Prostate gland (tissue), 2 donors: ENCODE measurements at regions not wholly inside any gene's neighbourhood (a gene's known extent, or its start where the extent isn't known, plus 50 kb on each side); places are given as distances from the start of the nearest gene placed in this dataset.

Source experiments
- POLR2A ChIP-seq: fragments of 450-650 bp; IDR thresholded peaks from one replicate; pipeline ENCODE4 v1.6.1; 2016; ENCODE audit warnings: antibody characterized with exemption, mild to moderate bottlenecking
- TF ChIP-seq, protein P1 (sequence below), 4 experiments: fragments of 200-600 bp in 2 of 4; fragments of 450-650 bp in 2 of 4; sonication (generic) in 2 of 4; IDR thresholded peaks; 1 replicate in 3 of 4; 2 replicates in 1 of 4; pipeline ENCODE4 v1.5.1; 2016 to 2019; ENCODE audit warnings: antibody characterized with exemption in 4 of 4, mild to moderate bottlenecking in 2 of 4, moderate library complexity in 2 of 4

GRCh38 chr4:181802207-181802606 lies 441.0 kb upstream of the TENM3 start:
- TF ChIP-seq, protein P1, sequence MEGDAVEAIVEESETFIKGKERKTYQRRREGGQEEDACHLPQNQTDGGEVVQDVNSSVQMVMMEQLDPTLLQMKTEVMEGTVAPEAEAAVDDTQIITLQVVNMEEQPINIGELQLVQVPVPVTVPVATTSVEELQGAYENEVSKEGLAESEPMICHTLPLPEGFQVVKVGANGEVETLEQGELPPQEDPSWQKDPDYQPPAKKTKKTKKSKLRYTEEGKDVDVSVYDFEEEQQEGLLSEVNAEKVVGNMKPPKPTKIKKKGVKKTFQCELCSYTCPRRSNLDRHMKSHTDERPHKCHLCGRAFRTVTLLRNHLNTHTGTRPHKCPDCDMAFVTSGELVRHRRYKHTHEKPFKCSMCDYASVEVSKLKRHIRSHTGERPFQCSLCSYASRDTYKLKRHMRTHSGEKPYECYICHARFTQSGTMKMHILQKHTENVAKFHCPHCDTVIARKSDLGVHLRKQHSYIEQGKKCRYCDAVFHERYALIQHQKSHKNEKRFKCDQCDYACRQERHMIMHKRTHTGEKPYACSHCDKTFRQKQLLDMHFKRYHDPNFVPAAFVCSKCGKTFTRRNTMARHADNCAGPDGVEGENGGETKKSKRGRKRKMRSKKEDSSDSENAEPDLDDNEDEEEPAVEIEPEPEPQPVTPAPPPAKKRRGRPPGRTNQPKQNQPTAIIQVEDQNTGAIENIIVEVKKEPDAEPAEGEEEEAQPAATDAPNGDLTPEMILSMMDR (IDR thresholded peaks at IDR 0.05) = no peak
- TF ChIP-seq POLR2A = no peak
